NOMO-1 treated with dmso at 0.1 percent for 144 hours (cell line): ENCODE measurements at regions not wholly inside any gene's neighbourhood (a gene's known extent, or its start where the extent isn't known, plus 50 kb on each side); places are given as distances from the start of the nearest gene placed in this dataset.
A peak's percentile ranks its signal among the peaks of the same experiment; 100 is the strongest.
"Not testable (repeated sequence)": the region's sequence is repeated elsewhere in the genome, so short reads cannot be mapped to it uniquely, and the experiment has no call there.

Source experiments
- DNase-seq: peaks from one replicate; lab custom pipeline; 2025; ENCODE audit not compliant: unreplicated experiment; lab: John Stamatoyannopoulos, UW

GRCh38 chr13:70814684-70815083, 706.4 kb upstream of the KLHL1 start:
- peak; percentile 4 for DNase-seq

GRCh38 chr13:70812481-70812880, 704.2 kb upstream of the KLHL1 start:
- no peak for DNase-seq

- DNase-seq = no peak
Observed at GRCh38 chr13:70809588-70809987, 701.3 kb upstream of the KLHL1 start.

- no peak for DNase-seq
Observed at GRCh38 chr13:70798385-70798784, 690.1 kb upstream of the KLHL1 start.

GRCh38 chr13:70795484-70795883, 687.2 kb upstream of the KLHL1 start:
- DNase-seq = no peak

- DNase-seq = no peak
Observed at GRCh38 chr13:70792121-70792520, 683.9 kb upstream of the KLHL1 start.

GRCh38 chr13:70789751-70790150, 681.5 kb upstream of the KLHL1 start:
- no peak for DNase-seq

- DNase-seq = no peak
Observed at GRCh38 chr13:70788074-70788473, 679.8 kb upstream of the KLHL1 start.

- no peak for DNase-seq
Observed at GRCh38 chr13:70784207-70784989, 676.1 kb upstream of the KLHL1 start.

- no peak for DNase-seq
Observed at GRCh38 chr13:70769817-70770216, 661.6 kb upstream of the KLHL1 start.

- no peak for DNase-seq
Observed at GRCh38 chr13:70758932-70759331, 650.7 kb upstream of the KLHL1 start.

GRCh38 chr13:70756088-70756487, 647.8 kb upstream of the KLHL1 start:
- no peak for DNase-seq

GRCh38 chr13:70755456-70755855, 647.2 kb upstream of the KLHL1 start:
- DNase-seq = no peak

GRCh38 chr13:70747262-70747661, 639.0 kb upstream of the KLHL1 start:
- no peak for DNase-seq

GRCh38 chr13:70746469-70746868, 638.2 kb upstream of the KLHL1 start:
- not testable (repeated sequence) for DNase-seq

- DNase-seq = no peak
Observed at GRCh38 chr13:70736622-70737317, 628.5 kb upstream of the KLHL1 start.

- DNase-seq = no peak
Observed at GRCh38 chr13:70732611-70733010, 624.4 kb upstream of the KLHL1 start.

- DNase-seq = no peak
Observed at GRCh38 chr13:70729369-70729768, 621.1 kb upstream of the KLHL1 start.

- DNase-seq = no peak
Observed at GRCh38 chr13:70723732-70724131, 615.5 kb upstream of the KLHL1 start.

GRCh38 chr13:70720386-70720785, 612.1 kb upstream of the KLHL1 start:
- DNase-seq = no peak

GRCh38 chr13:70714993-70715392, 606.7 kb upstream of the KLHL1 start:
- no peak for DNase-seq

- DNase-seq = no peak
Observed at GRCh38 chr13:70708775-70709174, 600.5 kb upstream of the KLHL1 start.

GRCh38 chr13:70703755-70704154, 595.5 kb upstream of the KLHL1 start:
- DNase-seq = no peak
